ENCODE measurements at regions not wholly inside any gene's neighbourhood (a gene's known extent, or its start where the extent isn't known, plus 50 kb on each side); places are given as distances from the start of the nearest gene placed in this dataset.

GRCh38 chr2:52431352-52431760, 1336.2 kb upstream of the CHAC2 start:
- TF ChIP-seq CTCF (IDR thresholded peaks at IDR 0.05; ENCODE audit: low read depth, low read length) = no peak
- no peak overlapping the region for H3K4me3 ChIP-seq (ENCODE audit: low read depth, low read length)

GRCh38 chr2:52429740-52430139, 1337.9 kb upstream of the CHAC2 start:
- no peak for TF ChIP-seq CTCF (IDR thresholded peaks at IDR 0.05; ENCODE audit: low read depth, low read length)
- no peak overlapping the region for H3K4me3 ChIP-seq (ENCODE audit: low read depth, low read length)

GRCh38 chr2:52429171-52429570, 1338.4 kb upstream of the CHAC2 start:
- no peak for TF ChIP-seq CTCF (IDR thresholded peaks at IDR 0.05; ENCODE audit: low read depth, low read length)
- H3K4me3 ChIP-seq (ENCODE audit: low read depth, low read length) = no peak overlapping the region

GRCh38 chr2:52428224-52428623, 1339.4 kb upstream of the CHAC2 start:
- TF ChIP-seq CTCF (IDR thresholded peaks at IDR 0.05; ENCODE audit: low read depth, low read length) = no peak
- H3K4me3 ChIP-seq (ENCODE audit: low read depth, low read length) = no peak overlapping the region

- TF ChIP-seq CTCF (IDR thresholded peaks at IDR 0.05; ENCODE audit: low read depth, low read length) = no peak
- no peak overlapping the region for H3K4me3 ChIP-seq (ENCODE audit: low read depth, low read length)
Measured at GRCh38 chr2:52423655-52424054, 1343.9 kb upstream of the CHAC2 start.

GRCh38 chr2:52423111-52423510, 1344.5 kb upstream of the CHAC2 start:
- no peak for TF ChIP-seq CTCF (IDR thresholded peaks at IDR 0.05; ENCODE audit: low read depth, low read length)

GRCh38 chr2:52416340-52416739, 1351.3 kb upstream of the CHAC2 start:
- TF ChIP-seq CTCF (IDR thresholded peaks at IDR 0.05; ENCODE audit: low read depth, low read length) = no peak
- H3K4me3 ChIP-seq (ENCODE audit: low read depth, low read length) = no peak overlapping the region

More at GRCh38 chr2:52423111-52423510, 1344.5 kb upstream of the CHAC2 start:
- H3K4me3 ChIP-seq (ENCODE audit: low read depth, low read length) = no peak overlapping the region
